Stomach (tissue), 4 donors: ENCODE measurements at regions not wholly inside any gene's neighbourhood (a gene's known extent, or its start where the extent isn't known, plus 50 kb on each side); places are given as distances from the start of the nearest gene placed in this dataset.

Experiments used
- CTCF ChIP-seq, 7 experiments: fragments of 450-650 bp in 4 of 7; fragments of 200-600 bp in 3 of 7; sonication (generic) in 3 of 7; IDR thresholded peaks; one replicate each; pipeline ENCODE4 v1.5.1; 2016 to 2019; ENCODE audit warnings: antibody characterized with exemption in 7 of 7, control low read depth in 2 of 7, mild to moderate bottlenecking in 1 of 7
- POLR2A ChIP-seq, 4 donors: fragments of 450-650 bp; IDR thresholded peaks; one replicate each; pipeline ENCODE4 v1.6.1; 2016; ENCODE audit warnings: antibody characterized with exemption in 4 of 4, control low read depth in 2 of 4, mild to moderate bottlenecking in 1 of 4, moderate library complexity in 1 of 4

- no peak for TF ChIP-seq POLR2A (IDR thresholded peaks at IDR 0.05)
- TF ChIP-seq CTCF (IDR thresholded peaks at IDR 0.05): no peak
These were observed 105.4 kb downstream of the ETAA1 start for GRCh38 chr2:67502346-67503065.
